Fibroblast of pulmonary artery (primary cell): ENCODE measurements at regions not wholly inside any gene's neighbourhood (a gene's known extent, or its start where the extent isn't known, plus 50 kb on each side); places are given as distances from the start of the nearest gene placed in this dataset.

Experiments used
- DNase-seq: peaks from one replicate; pipeline ENCODE4 v3.0.0-alpha.2; 2010; ENCODE audit warnings: low read depth
- H3K4me3 ChIP-seq: replicated peaks from 2 replicates; pipeline ENCODE4 v1.5.1; 2011; ENCODE audit warnings: low read depth, mild to moderate bottlenecking, control low read depth, low read length, moderate library complexity
- TF ChIP-seq, protein P1 (sequence below): IDR thresholded peaks from 2 replicates; pipeline ENCODE4 v1.5.1; 2011; ENCODE audit warnings: mild to moderate bottlenecking, control low read depth, low read length, inconsistent platforms; ENCODE audit errors: missing control alignments

DNA sequence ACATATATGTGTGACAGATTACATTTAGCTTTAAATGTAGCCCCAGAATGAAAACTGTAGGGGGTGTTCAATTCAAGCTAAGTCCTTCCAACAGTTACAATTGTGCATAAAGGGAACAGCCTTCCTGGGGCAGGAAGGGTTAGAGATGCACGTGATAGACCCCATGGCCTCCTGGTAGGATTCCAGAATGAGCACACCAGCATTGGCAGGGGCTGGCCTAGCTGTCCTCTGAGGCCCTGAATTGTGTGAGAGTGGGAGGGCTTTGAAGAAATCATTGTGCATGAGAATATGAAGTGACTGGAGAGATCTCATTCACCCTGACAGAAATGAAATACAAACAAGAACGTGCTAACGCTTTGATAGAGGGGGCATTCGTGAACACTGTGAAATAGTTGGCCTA lies 663.8 kb upstream of the KLF4 start:
- DNase-seq, result no peak
- TF ChIP-seq, protein P1, sequence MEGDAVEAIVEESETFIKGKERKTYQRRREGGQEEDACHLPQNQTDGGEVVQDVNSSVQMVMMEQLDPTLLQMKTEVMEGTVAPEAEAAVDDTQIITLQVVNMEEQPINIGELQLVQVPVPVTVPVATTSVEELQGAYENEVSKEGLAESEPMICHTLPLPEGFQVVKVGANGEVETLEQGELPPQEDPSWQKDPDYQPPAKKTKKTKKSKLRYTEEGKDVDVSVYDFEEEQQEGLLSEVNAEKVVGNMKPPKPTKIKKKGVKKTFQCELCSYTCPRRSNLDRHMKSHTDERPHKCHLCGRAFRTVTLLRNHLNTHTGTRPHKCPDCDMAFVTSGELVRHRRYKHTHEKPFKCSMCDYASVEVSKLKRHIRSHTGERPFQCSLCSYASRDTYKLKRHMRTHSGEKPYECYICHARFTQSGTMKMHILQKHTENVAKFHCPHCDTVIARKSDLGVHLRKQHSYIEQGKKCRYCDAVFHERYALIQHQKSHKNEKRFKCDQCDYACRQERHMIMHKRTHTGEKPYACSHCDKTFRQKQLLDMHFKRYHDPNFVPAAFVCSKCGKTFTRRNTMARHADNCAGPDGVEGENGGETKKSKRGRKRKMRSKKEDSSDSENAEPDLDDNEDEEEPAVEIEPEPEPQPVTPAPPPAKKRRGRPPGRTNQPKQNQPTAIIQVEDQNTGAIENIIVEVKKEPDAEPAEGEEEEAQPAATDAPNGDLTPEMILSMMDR, result no peak
- H3K4me3 ChIP-seq, result no peak overlapping the region

GRCh38 chr9:108150736-108151586 lies 661.4 kb upstream of the KLF4 start:
- no peak overlapping the region for H3K4me3 ChIP-seq
- TF ChIP-seq, protein P1, result no peak
- peak; percentile 92 for DNase-seq

DNA sequence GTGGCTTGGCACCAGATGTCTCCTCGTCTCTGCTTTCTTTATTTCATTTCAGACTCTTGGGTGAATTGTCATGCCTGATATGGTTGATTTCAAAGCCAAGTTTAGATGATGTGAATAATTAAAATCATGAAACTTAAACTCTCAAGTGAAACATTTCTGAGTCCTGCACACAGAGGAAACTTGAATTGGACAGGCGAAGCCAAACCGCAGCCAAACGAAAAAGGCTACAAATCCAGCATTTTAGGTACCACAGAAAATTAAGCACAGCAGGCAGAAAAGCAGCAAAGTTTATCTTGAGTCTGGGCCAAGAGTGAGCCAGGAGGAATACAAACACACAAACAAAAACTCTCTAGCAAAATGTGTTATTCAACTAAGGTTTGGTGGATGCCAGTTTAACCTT lies 659.8 kb upstream of the KLF4 start:
- TF ChIP-seq, protein P1, result no peak
- H3K4me3 ChIP-seq, result no peak overlapping the region
- DNase-seq, result no peak

- peak; percentile 96 for DNase-seq
- TF ChIP-seq, protein P1, result peak; percentile 18
- H3K4me3 ChIP-seq, result no peak overlapping the region
Observed at GRCh38 chr9:108142504-108143201, 653.1 kb upstream of the KLF4 start.

DNA sequence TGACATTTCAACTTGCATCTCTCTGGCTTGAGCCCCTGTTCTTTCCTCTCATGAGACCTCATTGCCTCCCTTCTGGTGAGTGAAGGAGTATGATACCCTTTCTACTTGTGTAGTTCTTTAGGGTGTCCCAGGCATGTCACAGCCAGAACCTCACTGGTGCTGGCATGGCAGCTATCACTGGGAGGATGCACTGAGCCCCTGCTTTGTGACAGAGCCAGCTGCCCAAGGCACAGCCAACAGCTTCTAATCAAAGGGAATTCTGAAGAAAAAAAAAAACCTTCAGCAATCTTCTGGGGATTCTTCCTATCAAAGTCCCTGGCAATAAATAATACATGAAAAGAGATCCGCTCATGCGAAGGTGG lies 652.6 kb upstream of the KLF4 start:
- H3K4me3 ChIP-seq, result no peak overlapping the region
- TF ChIP-seq, protein P1, result no peak
- DNase-seq, result no peak

GRCh38 chr9:108139900-108140299 lies 650.3 kb upstream of the KLF4 start:
- TF ChIP-seq, protein P1, result no peak
- DNase-seq, result no peak
- no peak overlapping the region for H3K4me3 ChIP-seq

DNA sequence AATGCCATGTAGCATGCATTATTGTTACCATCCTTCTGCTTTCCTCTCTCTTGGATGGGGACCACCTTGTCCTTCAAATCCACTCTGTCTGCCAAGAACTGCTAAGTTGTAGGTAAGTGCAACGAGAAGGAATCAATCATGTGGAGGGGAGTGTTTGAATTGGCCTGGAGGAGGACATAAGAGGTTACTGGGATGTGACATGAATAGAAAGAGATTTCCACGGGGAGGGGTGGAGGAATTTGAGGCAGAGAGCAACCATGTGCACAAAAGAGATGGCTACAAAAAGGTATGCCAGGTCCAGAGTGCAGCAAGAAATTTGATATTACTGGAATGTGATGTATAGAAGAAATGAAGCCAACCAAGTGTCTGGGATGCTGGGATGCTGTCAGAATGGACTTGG lies 648.9 kb upstream of the KLF4 start:
- TF ChIP-seq, protein P1, result no peak
- DNase-seq, result no peak
- no peak overlapping the region for H3K4me3 ChIP-seq
